GM21447 (cell line): ENCODE measurements at regions not wholly inside any gene's neighbourhood (a gene's known extent, or its start where the extent isn't known, plus 50 kb on each side); places are given as distances from the start of the nearest gene placed in this dataset.

Experiments
- ATAC-seq: cut with Tn5 transposase; IDR thresholded peaks from one replicate; pipeline ENCODE4 v1.9.1; 2021; ENCODE audit not compliant: unreplicated experiment

DNA sequence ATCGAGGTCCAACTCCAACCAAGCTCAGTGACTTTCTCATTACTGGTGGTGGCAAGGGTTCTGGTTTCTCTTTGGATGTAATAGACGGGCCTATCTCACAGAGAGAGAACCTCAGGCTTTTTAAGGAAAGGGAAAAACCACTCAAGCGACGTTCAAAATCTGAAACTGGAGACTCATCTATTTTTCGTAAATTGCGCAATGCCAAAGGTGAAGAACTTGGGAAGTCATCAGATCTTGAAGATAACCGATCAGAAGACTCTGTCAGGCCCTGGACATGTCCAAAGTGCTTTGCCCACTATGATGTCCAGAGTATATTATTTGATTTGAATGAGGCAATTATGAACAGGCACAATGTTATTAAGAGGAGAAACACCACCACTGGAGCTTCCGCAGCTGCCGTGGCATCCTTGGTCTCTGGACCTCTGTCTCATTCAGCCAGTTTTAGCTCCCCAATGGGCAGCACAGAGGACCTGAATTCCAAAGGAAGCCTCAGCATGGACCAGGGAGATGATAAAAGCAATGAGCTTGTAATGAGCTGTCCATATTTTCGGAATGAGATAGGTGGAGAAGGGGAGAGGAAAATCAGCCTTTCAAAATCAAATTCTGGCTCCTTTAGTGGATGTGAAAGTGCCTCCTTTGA is 343.5 kb upstream of the RGS6 start:
- no peak for ATAC-seq

DNA sequence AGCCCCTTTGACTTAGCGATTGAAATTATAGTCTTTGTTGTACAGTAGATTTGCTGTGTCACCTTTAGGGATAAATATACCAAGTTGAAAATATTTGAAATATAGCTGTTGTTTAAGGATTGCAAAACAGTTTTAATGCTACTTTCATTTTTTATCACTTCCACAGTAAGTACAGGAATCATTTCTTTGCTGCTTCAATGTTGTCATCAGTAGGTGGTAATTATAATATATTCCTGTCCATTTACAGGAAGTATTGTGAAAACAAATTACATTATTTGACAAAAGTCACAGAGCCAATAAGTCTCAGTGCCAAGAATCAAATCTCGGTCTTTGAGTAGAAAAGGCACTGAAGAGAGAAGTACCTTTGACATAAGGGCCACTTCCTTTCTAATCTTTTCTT is 342.6 kb upstream of the RGS6 start:
- no peak for ATAC-seq

DNA sequence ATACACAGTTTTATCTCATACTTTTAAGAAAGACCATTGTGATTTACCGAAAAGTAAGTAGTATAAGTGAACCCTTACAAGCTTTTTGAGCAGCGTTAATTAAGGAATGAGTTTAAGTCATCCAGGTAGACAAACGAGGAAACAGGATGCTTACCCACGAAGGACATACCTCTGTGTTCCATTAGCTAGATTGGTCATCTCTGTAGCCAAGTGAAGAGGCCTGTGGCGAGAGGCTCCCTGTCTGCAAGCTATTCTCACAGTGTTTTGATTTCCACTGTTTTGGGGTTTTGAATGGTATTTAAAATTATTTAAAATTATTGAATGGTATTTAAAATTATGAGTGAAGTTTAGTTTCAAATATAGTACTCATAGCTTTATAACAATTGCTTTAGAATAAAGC is 342.1 kb upstream of the RGS6 start:
- ATAC-seq = no peak

DNA sequence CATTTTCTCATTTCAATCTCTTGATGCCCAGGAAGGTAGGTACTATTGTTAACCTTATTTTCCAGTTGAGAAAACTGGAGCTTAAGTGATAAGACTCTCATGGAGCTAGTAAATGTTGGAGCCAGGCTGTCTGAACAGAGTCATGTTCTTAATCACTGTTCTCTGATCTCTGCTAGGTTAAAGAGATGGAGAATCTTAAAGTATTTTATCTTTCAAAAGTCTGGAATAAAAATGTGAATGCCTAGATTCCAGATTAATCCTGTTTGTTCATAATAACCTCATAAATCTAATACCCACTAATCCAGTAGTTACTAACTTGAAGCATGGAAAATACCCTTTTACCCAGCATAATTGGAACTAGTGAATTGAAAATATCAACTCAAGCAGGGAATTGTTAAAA is 341.0 kb upstream of the RGS6 start:
- ATAC-seq = no peak

DNA sequence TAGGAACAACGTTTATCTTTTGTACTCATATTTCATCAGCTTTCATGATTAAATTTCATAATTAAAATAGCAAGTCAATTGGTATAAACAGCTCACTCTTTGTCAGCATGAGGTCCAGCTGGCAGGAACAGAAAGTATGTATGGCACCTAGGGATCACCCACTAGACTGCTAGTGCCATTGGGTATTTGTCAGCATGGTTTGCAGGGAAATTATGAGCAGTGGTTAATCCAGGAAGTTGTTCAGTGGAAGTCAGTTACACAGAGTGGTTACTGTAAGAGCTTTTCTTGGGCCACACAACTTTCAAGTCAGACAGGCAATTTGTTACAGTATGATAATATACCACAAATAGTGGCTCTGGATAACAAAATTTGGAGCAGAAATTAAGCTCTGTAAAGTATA is 340.3 kb upstream of the RGS6 start:
- peak; percentile 63 for ATAC-seq

DNA sequence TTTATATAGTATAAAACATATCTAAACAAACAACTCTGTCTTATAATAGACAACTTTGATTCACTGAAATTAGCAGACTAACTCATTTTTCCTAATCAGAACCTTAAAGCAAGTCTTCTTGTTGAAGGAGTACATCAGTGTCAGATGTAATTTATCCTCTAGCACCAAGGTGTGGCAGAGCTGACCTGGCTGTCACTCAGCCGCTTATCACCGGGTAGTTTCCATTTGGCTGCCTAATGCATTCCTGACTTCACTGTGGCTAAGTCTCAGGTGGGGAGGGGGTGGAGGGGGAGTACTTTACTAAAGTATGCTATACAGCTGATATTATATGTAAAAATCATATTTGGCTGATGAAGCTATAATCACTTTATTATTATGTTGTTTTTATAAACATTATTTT is 339.9 kb upstream of the RGS6 start:
- ATAC-seq = no peak

DNA sequence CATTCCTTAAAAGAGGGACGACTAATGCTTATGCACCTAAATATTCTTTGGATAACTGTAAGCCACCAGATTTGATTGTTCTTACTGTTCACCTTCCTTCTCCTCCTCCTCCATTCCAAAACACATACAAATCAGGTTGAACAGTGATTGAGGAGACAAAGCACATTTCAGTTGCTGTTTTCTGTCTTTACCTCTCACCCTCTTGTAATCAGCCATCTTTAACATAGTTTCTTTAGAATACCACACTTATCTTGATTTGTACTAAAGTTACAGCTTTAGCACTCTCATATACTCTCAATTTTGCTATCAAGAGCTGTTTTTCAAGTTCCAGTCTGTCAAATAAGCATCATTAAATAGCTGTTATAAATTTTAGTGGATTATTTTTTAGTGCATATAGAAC is 338.3 kb upstream of the RGS6 start:
- no peak for ATAC-seq

DNA sequence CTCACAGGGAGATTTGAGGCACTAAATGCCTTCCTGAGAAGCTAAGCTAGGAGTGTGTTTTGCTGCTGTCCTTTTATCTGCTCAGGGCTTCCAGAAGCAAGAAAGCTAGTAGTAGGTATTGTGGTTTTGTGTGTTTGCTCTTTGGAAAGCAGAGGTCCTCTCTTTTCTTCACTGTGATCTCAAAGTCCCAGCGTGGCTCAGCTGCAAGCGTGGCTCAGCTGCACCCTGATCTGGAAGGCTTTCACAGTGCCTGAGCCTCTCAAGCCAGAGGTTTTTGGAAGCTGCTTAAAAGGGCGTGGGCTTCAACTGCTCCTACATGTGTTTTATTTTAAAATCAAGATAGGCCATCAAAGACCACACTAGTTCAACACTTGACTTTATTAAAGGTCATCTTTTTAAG is 337.4 kb upstream of the RGS6 start:
- no peak for ATAC-seq

DNA sequence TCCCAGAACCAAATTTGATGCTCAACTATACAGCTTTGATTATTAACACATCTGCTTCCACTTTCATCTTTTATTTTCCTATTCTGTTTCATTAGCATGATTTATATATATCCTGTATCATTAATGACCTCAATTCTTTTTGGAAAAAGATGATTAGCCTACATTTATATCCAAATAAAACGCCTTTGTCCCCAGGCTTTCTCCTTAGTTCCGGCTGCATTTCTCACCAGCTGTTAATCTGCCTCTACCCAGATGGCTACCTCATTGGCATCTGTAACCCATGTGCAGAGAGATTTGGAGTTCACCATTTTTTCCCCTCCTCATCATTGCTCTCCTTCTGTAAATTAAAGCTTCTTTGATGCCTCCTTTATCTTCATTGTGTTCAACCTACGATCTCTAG is 336.8 kb upstream of the RGS6 start:
- ATAC-seq = no peak

DNA sequence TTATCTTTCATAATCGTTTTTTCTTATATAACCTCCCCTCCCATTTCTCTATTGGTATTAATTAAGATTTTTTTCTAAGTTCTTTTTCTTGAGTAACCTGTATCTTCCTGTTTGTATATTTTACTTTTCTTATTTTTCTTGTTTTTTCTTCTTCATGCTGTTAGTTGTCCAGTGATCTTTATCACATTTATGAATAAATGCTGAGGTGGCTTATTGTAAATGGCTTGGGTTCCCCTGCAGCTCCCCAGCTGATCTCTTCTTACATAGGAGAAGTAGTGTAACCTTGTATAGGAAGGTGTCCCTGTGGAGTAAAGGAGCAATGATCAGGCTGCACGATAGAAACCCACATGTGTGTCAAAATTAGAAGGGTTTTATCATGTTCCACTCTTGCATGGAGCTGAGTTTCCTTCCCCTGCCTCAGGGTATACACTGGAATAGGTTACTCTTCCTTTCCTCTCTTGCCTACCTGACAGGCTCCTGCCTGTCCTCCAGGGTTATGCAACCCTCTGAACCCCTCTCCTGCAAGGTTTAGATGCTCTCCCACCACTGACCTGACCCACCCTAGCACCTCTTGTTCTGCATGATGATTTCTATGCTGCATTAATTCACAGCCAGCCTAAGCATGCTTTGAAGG is 334.8 kb upstream of the RGS6 start:
- peak; percentile 23 for ATAC-seq

DNA sequence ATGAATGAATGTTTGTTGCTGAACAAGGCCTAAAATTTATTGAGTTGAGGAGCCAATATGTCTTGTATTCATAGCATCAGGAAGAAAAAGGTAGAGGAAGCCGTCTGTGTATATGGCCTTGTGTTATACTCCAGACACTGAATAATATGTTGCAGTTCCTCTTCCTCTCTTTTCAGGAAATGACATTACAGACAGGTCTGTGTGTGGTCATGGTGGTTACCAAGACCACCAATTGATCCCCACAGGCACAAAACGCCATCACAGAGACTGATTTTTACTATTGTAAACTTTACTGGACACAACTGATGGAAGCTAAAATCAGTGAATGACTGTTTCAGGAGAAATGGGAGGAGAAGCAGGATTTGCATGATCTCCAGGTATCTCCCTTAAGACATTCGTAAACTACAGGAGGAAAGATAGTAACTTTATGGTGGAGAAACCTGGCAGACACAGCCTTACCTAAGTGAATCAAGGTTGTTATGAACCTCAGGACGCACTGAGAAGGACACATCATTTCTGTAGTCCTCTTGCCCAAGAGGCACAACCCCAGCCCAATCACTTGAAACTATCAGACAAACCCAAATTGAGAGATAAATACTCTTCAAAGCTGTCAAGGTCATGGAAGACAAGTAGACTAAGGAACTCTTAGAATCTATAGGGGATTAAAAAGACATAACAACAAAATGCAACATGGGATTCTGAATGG is 334.1 kb upstream of the RGS6 start:
- peak; percentile 66 for ATAC-seq

DNA sequence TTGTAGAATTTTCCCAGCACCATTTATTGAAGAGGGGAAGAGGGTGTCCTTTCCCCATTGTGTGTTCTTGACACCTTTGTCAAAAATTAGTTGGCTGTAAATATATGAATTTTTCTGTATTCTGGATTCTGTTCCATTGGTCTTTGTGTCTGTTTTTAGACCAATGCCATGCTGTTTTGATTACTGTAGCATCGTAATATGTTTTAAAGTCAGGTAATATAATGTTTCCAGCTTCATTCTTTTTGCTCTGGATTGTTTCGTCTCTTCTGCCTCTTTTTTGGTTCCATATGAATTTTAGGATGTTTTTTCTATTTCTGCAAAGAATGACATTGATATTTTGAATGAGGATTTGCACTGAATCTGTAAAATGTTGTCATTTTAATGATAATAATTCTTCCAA is 331.9 kb upstream of the RGS6 start:
- ATAC-seq = no peak

DNA sequence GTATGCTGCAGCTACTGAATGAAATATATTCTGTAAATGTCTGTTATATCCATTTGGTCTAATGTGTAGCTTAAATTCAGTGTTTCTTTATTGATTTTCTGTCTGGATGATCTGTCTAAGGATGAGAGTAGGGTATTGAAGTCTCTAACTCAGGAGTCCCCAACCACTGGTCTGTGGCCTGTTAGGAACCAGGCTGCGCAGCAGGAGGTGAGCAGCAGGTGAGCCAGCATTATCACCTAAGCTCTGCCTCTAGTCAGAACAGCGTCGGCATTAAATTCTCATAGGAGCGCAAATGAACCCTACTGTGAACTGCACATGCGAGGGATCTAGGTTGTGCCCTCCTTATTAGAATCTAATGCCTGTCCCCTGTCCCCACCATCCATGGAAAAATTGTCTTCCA is 329.7 kb upstream of the RGS6 start:
- ATAC-seq = no peak

DNA sequence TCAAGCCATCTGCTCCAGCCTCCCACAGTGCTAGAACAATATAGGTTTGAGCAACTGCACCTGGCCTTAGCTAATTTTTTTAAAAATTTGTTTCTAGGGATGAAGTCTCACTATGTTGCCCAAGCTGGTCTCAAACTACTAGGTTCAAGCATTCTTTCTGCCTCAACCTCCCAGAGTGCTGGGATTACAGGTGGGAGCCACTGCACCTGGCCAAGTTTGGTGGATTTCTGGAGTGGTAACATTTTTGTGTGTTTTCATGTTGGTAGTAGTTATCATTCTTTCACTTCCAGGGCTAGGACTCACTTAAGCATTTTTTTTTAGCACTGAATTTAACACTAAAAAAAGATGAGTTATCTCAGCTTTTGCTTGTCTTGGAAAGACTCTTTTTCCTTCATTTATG is 328.0 kb upstream of the RGS6 start:
- ATAC-seq = no peak

DNA sequence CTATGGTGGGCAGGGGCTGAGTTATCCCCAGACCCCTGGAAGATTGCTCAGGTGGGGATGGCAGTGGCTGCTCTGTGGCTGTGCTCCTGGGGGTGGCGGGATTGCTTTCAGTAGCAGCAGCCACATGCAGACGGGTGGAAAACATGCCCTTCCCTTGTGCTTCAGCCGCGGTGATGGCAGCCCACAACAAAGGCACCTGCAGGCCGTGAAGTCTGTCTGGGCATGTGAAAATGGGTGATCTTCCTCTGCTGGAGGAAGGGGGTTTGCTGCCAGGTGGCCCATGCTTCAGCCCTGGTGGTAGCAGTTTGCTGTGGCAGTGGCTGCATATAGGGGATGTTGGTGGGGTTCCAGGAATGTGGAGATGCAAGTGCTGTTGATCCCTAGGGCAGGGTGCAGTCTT is 326.2 kb upstream of the RGS6 start:
- ATAC-seq = no peak

DNA sequence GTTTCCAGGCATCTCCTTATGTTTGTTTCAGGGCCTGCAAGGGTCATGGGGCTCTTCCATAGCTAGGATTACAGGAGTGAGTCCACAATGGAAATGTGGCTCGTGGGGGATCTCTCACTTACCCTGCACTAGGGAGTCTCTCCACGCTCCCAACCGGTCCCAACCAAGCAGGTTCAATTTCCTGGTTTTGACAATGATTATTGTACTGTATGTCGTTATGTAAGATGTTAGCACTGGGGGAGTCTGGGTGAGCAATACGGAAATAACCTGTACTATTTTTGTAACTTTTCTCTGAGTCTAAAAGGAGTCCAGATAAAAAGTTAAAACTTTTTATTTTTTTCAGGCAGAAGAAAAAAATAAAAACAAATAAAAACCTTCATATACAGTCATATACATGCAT is 325.7 kb upstream of the RGS6 start:
- no peak for ATAC-seq

DNA sequence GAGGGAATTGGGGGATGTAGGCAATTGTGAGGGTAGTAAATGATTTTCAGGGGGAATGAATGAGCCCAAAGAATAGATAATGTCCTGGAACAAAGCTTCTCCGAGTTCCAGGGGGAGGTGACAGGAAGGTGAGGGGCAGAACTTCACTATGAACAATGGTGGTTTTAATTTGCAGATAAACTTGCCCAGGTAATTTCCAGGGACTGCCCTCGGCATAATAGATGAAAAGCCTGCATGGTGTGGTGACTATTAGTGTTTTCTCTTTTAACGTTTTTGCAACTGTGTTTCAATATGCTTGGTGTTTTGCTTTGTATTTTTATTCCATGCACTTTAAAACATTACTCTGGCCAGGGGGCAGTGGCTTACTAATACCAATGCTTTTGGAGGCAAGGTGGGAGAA is 325.2 kb upstream of the RGS6 start:
- no peak for ATAC-seq

DNA sequence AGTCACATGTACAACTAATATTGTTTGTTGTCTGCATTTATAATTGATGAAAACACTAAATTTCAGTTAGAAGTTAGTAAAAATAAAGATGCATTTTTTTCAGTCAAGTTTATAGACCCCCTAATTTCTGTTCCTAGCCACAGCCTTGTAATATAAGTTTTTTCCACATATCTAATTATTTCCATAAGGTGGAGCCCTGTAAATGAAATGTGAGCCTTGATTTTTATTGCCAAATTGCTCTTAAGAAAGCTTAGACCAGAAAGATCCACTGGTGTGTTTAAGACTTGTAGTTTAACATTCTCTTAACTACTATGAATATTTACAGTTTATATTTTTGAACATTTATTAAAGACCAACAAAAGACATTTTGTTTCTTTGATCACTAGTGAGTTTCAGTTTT is 322.1 kb upstream of the RGS6 start:
- no peak for ATAC-seq

DNA sequence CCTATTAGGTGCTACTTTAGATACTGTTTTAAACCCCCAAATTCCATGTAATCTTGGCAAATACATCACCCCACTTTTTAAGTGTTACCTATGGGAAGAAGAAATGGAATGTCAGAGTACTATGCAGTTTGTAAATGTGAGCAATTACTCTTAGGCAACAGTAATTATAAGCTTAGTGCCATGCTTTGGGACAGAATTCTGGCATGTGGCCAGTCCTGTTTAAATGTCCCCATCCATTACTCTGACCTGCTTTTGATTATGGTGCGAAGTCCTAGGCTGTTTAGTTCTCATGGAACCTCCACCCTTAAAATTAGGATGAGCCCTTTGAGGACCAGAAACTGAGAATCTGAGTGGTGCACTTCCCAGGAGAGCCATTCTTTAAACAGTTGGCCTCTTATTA is 321.4 kb upstream of the RGS6 start:
- no peak for ATAC-seq

DNA sequence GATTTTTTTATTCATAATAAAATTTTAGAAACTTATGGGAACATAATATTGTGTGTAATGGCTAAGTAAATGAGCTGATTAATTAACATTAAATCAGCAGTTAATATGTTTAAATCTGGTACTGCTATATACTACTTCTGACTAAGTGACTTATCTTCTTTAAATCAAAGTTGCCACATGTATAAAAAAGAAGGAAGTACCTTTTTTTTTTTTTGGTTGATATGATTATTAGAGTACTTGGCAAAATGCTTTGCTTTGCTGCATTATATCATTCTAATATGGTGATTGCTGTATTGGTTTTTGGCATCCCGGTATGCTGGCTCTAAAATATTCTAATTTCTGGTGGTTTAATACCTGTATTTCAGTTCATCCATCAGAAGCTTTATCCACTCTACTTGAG is 319.1 kb upstream of the RGS6 start:
- no peak for ATAC-seq

DNA sequence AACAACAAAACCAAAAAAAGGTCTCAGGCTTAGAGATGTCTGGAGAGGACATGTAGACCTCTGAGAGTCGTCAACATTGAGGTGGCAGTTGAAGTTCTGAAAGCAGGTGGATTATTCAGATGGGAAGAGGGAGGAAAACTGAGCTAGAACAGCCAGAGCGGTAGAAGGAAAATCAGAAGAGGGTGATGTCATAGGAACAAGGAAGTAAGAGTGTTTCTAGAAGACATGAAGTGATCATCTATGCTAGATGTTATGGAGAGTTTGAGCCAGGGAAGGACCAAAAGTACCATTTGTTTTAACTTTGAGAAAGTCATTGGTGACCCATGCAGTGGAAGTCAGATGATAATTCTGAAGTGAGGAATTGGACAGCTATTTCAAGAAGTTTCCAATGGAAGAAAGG is 316.2 kb upstream of the RGS6 start:
- ATAC-seq = no peak

DNA sequence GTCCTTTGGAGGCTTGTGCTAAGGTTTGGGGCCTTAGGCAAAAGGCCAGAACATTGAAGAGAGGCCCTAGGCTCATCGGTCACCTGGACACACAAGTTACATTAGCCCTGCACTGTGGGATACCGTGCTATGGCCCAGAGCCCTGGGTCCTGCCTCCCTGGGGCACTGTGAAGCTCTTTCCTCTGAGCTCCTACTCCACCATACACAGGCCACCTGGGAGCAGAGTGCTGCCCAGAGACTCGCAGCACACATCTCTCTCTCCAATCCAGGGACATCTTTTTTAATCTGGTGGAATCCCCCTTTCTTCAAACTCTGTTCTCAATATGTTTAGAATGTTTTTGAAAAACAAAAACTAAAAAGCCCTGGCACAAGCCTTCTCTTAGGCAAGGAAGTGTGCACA is 314.2 kb upstream of the RGS6 start:
- no peak for ATAC-seq

DNA sequence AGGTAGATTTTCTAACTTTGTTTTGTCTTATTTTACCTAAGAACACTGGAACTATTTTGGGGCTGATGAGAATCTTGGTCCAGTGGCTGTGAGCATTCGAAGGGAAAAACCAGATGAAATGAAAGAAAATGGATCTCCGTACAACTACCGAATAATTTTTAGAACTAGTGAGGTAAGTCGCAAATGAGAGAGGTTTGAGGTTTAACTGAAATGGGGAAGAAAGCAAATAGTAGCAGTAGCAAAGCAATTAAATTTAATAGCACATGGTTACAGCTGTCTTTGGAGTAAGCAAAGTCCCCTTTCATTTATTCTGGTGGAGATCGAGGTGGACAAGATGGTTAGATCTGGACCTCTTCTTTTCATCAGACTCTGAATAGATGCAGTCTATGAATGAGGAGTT is 313.5 kb upstream of the RGS6 start:
- no peak for ATAC-seq
